ENCODE measurements at regions not wholly inside any gene's neighbourhood (a gene's known extent, or its start where the extent isn't known, plus 50 kb on each side); places are given as distances from the start of the nearest gene placed in this dataset.
"Not testable (repeated sequence)": the region's sequence is repeated elsewhere in the genome, so short reads cannot be mapped to it uniquely, and the experiment has no call there.

GRCh38 chr7:29680601-29681000 lies 117.0 kb downstream of the PRR15 start:
- not testable (repeated sequence) for H3K4me1 ChIP-seq; H3K27me3 ChIP-seq; ATAC-seq (ENCODE audit: low FRiP score in 2 of 2); H3K9me3 ChIP-seq; H3K27ac ChIP-seq; H3K4me3 ChIP-seq; H3K36me3 ChIP-seq; DNase-seq
- WGBS, 2 donors = 82 to 88% methylated on average over 2 of the region's 2 CpGs

- not testable (repeated sequence) for H3K9me3 ChIP-seq, H3K36me3 ChIP-seq, H3K4me1 ChIP-seq, H3K27me3 ChIP-seq, DNase-seq
- WGBS, 2 donors = 2% methylated on average over 17 to 20 of the region's 34 CpGs
- H3K4me3 ChIP-seq = peak overlapping the region; percentile 72 to 98 (median 81)
- H3K27ac ChIP-seq = peak overlapping the region; percentile 91 to 95 (median 94)
- peak; percentile 43 to 59 for ATAC-seq (ENCODE audit: low FRiP score in 2 of 2)
Measured at GRCh38 chr7:29684151-29684786, 120.6 kb downstream of the PRR15 start.

- Histone ChIP-seq H3K4me3 (peak overlapping the region; percentile 72 to 98 (median 81)), H3K27me3 (no peaks in the 10 kb centered on the region), H3K27ac (peak overlapping the region; percentile 91 to 95 (median 94)), H3K9me3 (no peaks in the 10 kb centered on the region), H3K4me1 (peaks cover 0 to 6% (median 2%) of the 10 kb centered on the region in 4 donors), H3K36me3 (no peaks in the 10 kb centered on the region)
- TF ChIP-seq EP300 (IDR thresholded peaks at IDR 0.05) (no peak), POLR2AphosphoS5 (IDR thresholded peaks at IDR 0.05) (no peak), CTCF (IDR thresholded peaks at IDR 0.05) (peak in 1 of 6 experiments; percentile 4), POLR2A (IDR thresholded peaks at IDR 0.05) (peak in 2 of 4 donors; percentile 40 to 62)
- WGBS, 2 donors = 0 to 2% methylated on average over 9 to 45 of the region's 114 CpGs
- DNase-seq (peak; percentile 74 to 97), ATAC-seq (ENCODE audit: low FRiP score in 2 of 2) (peak; percentile 94 to 96)
Measured at GRCh38 chr7:29684787-29685650, 121.3 kb upstream of the WIPF3 start.

GRCh38 chr7:29685651-29686271 lies 120.5 kb upstream of the WIPF3 start:
- not testable (repeated sequence) for H3K4me1 ChIP-seq; H3K27me3 ChIP-seq; H3K9me3 ChIP-seq; DNase-seq; ATAC-seq (ENCODE audit: low FRiP score in 2 of 2); H3K36me3 ChIP-seq
- 1 to 3% methylated on average over 19 of the region's 21 CpGs for WGBS, 2 donors
- Histone ChIP-seq H3K27ac (peak overlapping the region; percentile 91 to 95 (median 94)), H3K4me3 (peak overlapping the region; percentile 72 to 98 (median 81))

- H3K27me3 ChIP-seq; H3K4me1 ChIP-seq; H3K4me3 ChIP-seq; H3K36me3 ChIP-seq; H3K9me3 ChIP-seq; DNase-seq; ATAC-seq (ENCODE audit: low FRiP score in 2 of 2); H3K27ac ChIP-seq: not testable (repeated sequence)
- 72 to 86% methylated on average over 4 of the region's 4 CpGs for WGBS, 2 donors
Measured at GRCh38 chr7:29690510-29690909, 115.8 kb upstream of the WIPF3 start.

- not testable (repeated sequence) for H3K27ac ChIP-seq; ATAC-seq (ENCODE audit: low FRiP score in 2 of 2); H3K27me3 ChIP-seq; H3K4me3 ChIP-seq; H3K4me1 ChIP-seq; H3K9me3 ChIP-seq; DNase-seq; H3K36me3 ChIP-seq
- WGBS, 2 donors = 79 to 82% methylated on average over 5 of the region's 5 CpGs
Measured at GRCh38 chr7:29696402-29696801, 109.9 kb upstream of the WIPF3 start.

- not testable (repeated sequence) for ATAC-seq (ENCODE audit: low FRiP score in 2 of 2); H3K27me3 ChIP-seq; H3K4me3 ChIP-seq; H3K27ac ChIP-seq; H3K4me1 ChIP-seq; DNase-seq; H3K36me3 ChIP-seq; H3K9me3 ChIP-seq
- WGBS, 2 donors = 71 to 88% methylated on average over 2 of the region's 2 CpGs
Measured at GRCh38 chr7:29699723-29700122, 106.6 kb upstream of the WIPF3 start.

- WGBS, 2 donors = 94 to 100% methylated on average over 1 of the region's 1 CpG
- H3K4me3 ChIP-seq; H3K27ac ChIP-seq; H3K27me3 ChIP-seq; H3K4me1 ChIP-seq; ATAC-seq (ENCODE audit: low FRiP score in 2 of 2); DNase-seq; H3K36me3 ChIP-seq; H3K9me3 ChIP-seq: not testable (repeated sequence)
Measured at GRCh38 chr7:29701540-29701939, 104.8 kb upstream of the WIPF3 start.

GRCh38 chr7:29703830-29704229 lies 102.5 kb upstream of the WIPF3 start:
- not testable (repeated sequence) for H3K36me3 ChIP-seq; H3K27me3 ChIP-seq; H3K27ac ChIP-seq; H3K4me3 ChIP-seq; H3K9me3 ChIP-seq; ATAC-seq (ENCODE audit: low FRiP score in 2 of 2); DNase-seq; H3K4me1 ChIP-seq
- WGBS, 2 donors = 94 to 95% methylated on average over 4 of the region's 4 CpGs

- H3K9me3 ChIP-seq; DNase-seq; ATAC-seq (ENCODE audit: low FRiP score in 2 of 2); H3K4me3 ChIP-seq; H3K27me3 ChIP-seq; H3K36me3 ChIP-seq; H3K27ac ChIP-seq; H3K4me1 ChIP-seq: not testable (repeated sequence)
Measured at GRCh38 chr7:29709002-29709401, 97.3 kb upstream of the WIPF3 start.

- H3K27me3 ChIP-seq, DNase-seq, H3K36me3 ChIP-seq, H3K27ac ChIP-seq, H3K9me3 ChIP-seq, H3K4me1 ChIP-seq, H3K4me3 ChIP-seq: not testable (repeated sequence)
- 56% methylated on average over 8 of the region's 8 CpGs for WGBS, 2 donors
- ATAC-seq (ENCODE audit: low FRiP score in 2 of 2) = peak in 1 of 2 donors; percentile 21
Measured at GRCh38 chr7:29723127-29723526, 83.2 kb upstream of the WIPF3 start.
